ENCODE measurements at regions not wholly inside any gene's neighbourhood (a gene's known extent, or its start where the extent isn't known, plus 50 kb on each side); places are given as distances from the start of the nearest gene placed in this dataset.

GRCh38 chr4:23697722-23698121, 192.1 kb downstream of the PPARGC1A start:
- WGBS (ENCODE audit: insufficient coverage, low coverage, missing lambda C conversion rate): 0% methylated on average over 3 of the region's 3 CpGs
- intact Hi-C loops (cut with micrococcal nuclease): no loop called here
- no peaks in the 10 kb centered on the region for H3K9me1 ChIP-seq (ENCODE audit: control insufficient read depth, insufficient read depth, low read length)
- no peaks in the 10 kb centered on the region for H3K9me3 ChIP-seq (replicated peaks; ENCODE audit: control insufficient read depth, insufficient read depth, low read depth, low read length)
- H3K4me3 ChIP-seq: no peak overlapping the region
- no peak overlapping the region for H2AFZ ChIP-seq (ENCODE audit: low read depth, low read length)
- TF ChIP-seq OTX1 (CRISPR knock-in tag; IDR thresholded peaks at IDR 0.05): no peak
- TF ChIP-seq THAP12 (CRISPR knock-in tag; IDR thresholded peaks at IDR 0.05): no peak
- no peak for TF ChIP-seq BHLHE40 (IDR thresholded peaks at IDR 0.05; ENCODE audit: low read length)
- no peak for TF ChIP-seq CC2D1A (IDR thresholded peaks at IDR 0.05)
- TF ChIP-seq MAFK (IDR thresholded peaks at IDR 0.05; ENCODE audit: low read length): no peak
- no peak for TF ChIP-seq FOXO4 (CRISPR knock-in tag; IDR thresholded peaks at IDR 0.05)
- no peak for DNase-seq (ENCODE audit: extremely low read depth in 1 of 4, low spot score in 3 of 4)
- ChIA-PET POLR2A (no interaction called here), CTCF (ENCODE audit: low intra/inter-chr PET ratio) (no interaction called here)
- H3K9ac ChIP-seq (ENCODE audit: insufficient read depth in 1 of 2, low read depth in 2 of 2, low read length in 2 of 2): no peak overlapping the region
- H3K4me2 ChIP-seq (ENCODE audit: insufficient read depth, low read length): no peak overlapping the region
- no peaks in the 10 kb centered on the region for H3K4me1 ChIP-seq (replicated peaks in 1 of 2; ENCODE audit: control insufficient read depth in 2 of 2, insufficient read depth in 2 of 2, low read length in 2 of 2)
- no peaks in the 10 kb centered on the region for H3K79me2 ChIP-seq (ENCODE audit: control insufficient read depth, insufficient read depth, low read length)
- no TSS peak for BruUV-seq (replicated peaks)
- in situ Hi-C loops (cut with MboI): no loop called here
- no peaks in the 10 kb centered on the region for H4K20me1 ChIP-seq (replicated peaks; ENCODE audit: control insufficient read depth, insufficient read depth, low read length)
- FAIRE-seq: no peak
- H3K27ac ChIP-seq (ENCODE audit: extremely low read depth, low read depth, low read length): no peak overlapping the region
- H3K36me3 ChIP-seq (ENCODE audit: control insufficient read depth, insufficient read depth, low read length): no peaks in the 10 kb centered on the region
- no peak for ATAC-seq
- no peaks in the 10 kb centered on the region for H3K27me3 ChIP-seq (ENCODE audit: control insufficient read depth in 2 of 2, insufficient read depth in 2 of 2, low read length in 2 of 2)

Measured in K562 (cell line).